NCI-H1105 (cell line): ENCODE measurements at regions not wholly inside any gene's neighbourhood (a gene's known extent, or its start where the extent isn't known, plus 50 kb on each side); places are given as distances from the start of the nearest gene placed in this dataset.
"Not testable (repeated sequence)": the region's sequence is repeated elsewhere in the genome, so short reads cannot be mapped to it uniquely, and the experiment has no call there.

Source experiments
- DNase-seq: peaks from one replicate; lab custom pipeline; 2025; lab: John Stamatoyannopoulos, UW

DNA sequence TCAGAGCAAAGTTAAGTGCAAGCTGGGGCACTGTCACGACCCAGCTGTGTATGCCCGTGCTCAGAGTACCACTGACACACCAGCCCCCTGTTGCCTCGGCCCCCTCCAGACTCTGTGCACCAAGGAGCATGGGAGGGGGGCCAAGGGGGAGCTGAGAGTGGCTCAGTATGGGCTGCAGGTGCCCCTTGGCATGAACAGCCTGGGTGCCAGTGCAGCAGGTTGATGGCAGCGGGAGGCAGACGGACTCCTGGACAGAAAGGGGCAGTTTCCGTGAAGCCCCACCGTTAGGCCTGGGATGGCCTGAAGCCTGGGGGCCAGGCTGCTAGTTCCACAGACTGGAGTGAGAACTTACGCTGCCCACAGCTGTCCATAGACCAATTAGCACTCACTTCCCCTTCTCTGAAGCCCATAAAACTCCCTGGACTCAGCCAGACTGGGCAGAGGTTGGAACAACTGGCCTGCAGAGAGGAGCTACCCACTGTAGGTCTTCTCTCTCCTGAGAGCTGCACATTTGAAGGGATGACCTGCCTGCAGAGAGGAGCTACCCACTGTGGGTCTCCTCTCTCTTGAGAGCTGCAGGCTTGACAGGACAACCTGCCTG lies 182.8 kb downstream of the DEPDC1B start:
- DNase-seq, result no peak

DNA sequence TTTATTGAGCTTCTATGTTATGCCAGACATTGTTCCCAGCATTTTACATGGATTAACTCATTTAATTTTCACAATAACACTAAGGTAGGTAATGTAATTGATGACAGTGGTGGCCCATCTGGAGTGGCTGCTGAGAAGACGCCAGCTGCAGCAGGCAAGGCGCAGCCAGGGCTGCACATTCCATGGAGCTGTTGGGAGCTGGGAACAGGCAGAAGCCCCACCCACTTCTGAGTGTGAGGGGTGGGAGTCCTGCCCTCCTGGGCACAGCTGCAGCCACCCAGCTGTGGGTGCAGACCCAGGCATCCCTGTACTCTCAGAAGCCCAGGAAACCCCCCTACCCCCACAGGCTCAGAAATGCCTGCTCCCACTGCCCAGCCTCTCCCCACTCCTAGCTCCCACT lies 183.3 kb downstream of the DEPDC1B start:
- DNase-seq, result no peak

DNA sequence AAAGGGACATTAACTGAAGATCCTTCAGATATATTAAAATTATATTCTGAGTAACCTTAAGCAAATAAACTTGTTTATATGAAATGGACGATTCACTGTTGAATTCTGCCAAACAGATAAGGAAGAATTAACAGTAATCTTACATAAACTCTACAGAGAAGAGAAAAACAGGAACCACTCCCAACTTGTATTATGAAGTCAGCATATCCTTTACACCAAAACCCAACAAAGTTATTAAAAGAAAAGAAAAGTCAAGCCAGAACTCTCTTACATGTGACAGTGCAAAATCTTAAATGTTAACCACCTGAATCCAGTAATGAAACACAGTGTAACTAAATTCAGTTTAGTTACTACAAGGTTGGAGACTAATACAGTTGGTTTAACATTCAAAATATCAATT lies 185.8 kb downstream of the DEPDC1B start:
- no peak for DNase-seq

DNA sequence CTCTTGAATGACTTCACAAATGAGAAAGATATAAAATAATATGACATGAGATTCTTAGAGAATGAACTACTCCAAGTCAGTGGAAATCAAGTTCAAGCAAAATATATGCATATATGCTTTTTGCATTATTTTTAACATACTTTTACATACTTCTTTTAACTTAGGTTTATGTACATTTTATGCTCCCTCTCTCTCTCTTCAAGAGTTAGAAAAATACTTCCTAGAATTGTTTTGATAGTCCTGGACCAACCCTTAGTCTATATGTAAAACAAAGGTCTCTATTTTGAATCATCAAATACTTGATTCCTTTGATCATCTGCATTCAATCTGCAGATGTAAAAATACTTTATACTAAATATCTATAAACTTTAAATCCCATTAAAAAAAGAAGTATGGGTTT lies 187.8 kb downstream of the DEPDC1B start:
- no peak for DNase-seq

DNA sequence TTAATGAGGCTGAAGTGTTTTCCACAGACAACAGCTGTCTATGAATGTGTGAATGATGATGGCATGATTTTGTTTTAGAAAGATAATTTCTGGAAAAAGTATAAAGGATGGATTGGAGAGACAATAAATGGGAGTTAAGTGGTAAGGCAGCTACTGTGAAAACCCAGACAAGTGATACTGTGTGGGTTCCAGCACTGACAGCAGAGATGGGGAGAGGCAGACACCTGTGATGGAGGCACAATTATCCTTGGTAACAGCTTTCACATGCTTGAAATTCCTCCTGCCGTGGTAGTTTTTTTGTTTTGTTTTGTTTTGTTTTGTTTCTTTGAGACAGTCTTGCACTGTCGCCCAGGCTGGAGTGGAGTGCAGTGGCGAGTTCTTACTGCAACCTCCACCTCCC lies 189.3 kb downstream of the DEPDC1B start:
- no peak for DNase-seq

DNA sequence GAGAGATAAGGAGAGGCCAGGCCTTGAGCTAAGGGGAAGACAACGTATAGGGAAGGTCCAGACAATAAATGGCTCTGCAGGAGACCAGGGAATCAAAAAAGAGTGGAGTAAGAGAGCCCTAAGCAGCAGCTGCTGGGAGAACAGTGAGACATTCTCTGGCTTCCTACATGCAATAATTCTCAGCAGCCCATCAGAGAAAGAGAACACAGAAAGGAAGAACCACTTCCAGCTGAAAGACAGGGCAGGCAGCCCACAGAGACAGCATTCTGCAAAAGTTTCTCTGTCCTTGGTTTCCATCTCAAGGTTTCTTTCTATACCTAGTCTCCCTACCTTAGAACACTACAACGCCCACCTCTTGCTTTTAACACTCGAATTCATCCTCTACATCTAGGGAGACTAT lies 189.9 kb downstream of the DEPDC1B start:
- no peak for DNase-seq

DNA sequence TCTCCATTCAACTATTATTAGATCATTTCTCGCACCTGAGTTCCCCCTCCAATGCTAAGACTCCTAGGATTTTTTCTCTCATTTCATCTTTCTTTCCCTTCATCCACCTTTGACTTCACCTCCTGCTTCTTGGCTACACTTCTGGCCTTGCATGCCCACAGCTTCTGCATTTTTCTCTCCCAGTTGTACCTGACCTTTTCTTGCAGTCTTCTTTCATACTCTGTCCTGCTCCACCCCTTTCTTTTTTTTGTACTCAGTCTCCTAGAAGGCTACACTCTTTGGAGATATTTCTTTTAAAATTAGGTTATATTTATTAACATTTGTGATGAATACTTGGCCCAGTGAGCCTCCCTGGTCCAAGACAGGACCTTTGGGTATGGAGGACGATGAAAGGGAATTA lies 190.4 kb downstream of the DEPDC1B start:
- DNase-seq, result no peak

DNA sequence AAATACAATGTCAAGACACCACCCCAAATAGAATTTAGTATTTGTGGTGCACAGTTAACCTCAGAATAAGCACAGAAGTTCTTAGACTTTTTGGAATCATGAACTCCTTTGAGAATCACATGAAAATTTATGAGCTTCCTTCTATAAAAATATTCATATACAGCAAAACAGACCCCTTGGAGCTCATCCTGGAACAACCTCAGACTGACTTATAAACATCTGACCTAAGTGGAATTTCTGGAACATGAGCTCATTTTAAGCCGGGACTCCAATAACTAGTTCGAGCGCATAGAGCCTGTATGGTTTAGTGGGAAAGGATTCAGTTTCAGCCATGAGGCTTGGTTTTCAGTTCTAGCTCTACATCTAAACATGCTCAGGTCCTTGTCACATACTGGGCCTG lies 192.3 kb downstream of the DEPDC1B start:
- no peak for DNase-seq

DNA sequence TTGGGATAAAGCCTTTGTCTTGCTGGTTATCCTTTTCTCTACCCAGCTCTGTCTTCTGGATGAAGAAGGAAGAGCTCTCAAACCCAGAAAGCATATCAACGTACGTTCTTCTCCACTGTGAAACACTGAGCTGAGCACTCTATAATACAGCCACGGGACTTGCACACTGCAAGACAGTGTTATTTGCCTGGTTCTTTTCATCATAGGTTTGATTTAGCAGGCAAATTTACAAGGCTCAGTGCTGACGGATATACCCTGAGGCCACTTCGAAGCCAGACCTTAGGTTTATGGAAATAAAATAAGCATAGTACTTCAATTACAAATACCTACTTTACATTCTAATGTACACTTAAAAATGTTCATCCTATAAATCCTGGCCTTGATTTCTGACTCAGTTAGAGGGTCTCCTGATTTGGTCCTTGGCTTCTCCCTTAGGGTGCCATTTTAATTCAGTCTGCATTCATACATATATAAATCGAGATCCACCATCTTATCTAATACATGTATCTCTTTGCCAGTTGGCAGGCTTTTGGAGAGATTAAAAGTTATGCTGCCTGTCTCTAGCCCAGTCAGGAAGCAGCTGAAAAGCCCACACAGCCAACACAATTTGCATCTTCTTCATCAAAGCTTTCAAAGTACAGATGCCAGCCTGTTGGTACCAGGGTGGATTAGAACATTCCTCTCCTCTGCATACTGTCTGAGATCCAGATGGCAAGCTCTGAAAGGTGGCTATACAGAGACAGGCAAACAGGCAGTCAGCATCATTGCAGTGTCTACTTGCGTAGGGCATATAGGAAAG lies 194.4 kb downstream of the DEPDC1B start:
- no peak for DNase-seq

DNA sequence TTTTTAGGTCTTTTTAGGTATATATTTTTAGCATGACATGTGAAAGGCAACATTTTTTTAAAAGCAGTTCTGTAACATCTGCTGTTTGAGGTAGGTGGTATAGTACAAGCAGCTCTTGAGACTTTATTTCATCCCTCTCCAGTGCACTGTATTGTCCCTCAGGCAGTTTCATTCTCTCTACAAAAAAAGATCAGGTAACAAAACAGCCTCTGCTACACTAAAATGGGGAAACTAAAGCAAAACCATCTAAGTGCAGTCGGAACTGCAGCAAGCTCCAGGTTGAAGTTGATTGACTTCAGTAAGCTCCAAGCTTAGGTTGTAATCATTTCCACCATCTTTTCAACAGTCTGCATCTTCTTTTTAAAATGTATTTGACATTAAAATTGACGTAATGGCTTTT lies 195.6 kb downstream of the DEPDC1B start:
- DNase-seq, result no peak

DNA sequence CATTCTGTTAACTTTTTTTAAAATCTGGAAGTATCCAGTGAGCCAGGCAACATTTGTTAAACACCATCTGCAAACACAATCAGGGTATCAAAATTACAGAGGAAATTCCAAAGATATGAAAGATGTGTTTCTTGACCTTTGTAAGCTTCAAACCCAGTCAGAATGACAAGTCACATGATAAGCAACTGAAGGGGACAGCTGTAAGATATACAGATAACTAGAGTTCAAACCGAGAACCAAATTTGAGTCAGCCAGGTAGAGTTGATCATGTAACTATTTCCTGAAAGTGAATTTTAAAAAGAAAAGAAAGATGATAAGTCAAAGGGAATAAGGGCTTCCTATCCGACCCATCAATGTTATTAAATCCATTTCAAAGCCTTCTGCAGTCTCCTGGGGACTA lies 196.2 kb downstream of the DEPDC1B start:
- DNase-seq, result no peak

DNA sequence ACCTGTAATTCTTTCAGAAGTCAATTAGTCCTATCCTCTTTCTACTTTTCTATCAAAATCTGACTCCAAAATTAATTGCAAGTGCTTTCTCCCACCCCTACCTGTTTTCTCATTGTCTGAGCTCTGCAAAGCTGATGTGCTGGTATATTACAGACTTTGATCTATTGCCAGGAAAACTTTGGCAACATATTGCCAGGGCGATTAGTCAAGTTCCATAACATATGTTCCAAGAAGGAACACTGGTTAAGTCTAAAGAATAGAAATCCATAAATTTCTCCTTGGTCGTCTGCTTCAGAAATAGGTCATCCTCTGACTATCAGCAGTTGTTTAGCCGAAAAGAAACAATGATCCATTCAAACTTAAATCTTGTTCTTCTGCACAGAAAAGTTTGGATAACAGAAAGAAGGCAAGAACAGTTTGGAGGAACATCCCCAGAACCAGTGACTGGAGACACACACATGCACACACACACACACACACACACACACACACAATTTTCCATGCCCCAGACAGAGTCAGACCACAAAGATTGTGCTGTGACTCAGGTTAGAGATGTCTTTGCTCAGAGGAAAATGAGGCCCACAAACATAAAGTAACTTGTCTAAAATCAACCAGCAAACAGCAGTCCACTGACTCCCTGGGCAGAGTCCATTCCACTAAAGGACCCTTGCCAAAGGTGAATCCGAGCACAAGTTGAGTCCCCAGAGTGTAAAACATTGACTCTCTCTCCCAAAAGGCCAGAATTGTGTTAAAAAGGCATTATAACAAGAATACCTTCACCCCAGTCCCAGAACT lies 202.1 kb downstream of the DEPDC1B start:
- no peak for DNase-seq

DNA sequence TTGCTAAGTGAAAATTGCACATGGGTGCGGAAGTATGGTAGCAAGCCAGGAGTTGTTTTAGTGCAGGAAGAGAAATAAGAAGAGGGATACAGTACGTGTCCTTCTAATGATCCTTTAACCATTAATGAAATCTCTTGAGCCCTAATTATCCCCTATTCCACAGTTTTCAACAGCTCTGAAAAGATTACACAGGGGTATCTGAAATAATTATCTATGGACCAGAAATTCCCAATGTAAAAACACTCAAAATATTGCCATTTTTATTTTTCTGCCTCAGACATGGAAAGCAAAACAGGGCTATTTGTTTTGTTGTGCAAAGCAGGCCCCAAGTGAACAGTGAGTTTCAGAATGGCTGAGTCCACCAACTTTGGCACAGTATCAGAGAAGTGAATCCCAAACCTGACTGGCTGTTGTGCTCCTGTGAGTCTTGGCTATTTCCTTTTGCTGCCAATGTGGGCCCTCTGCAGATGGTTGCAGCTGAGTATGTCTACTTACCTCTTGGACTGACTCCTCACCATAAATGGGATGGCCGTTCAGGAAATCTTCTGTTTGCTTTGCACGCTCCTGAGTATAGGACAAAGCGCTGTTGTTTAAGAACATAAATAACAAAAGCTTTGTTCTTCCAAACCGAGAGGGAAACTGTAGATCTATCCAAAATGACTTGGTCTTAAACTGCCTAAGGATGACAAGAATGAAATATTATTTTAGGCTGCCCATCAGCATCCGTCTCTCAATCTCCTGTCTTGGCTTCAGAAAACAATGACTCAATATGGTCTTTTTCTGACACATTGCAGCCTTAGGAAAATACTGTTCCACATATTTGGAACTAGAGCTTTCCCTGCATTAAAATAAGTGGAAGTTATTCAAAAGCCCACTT lies 204.1 kb downstream of the DEPDC1B start:
- no peak for DNase-seq

DNA sequence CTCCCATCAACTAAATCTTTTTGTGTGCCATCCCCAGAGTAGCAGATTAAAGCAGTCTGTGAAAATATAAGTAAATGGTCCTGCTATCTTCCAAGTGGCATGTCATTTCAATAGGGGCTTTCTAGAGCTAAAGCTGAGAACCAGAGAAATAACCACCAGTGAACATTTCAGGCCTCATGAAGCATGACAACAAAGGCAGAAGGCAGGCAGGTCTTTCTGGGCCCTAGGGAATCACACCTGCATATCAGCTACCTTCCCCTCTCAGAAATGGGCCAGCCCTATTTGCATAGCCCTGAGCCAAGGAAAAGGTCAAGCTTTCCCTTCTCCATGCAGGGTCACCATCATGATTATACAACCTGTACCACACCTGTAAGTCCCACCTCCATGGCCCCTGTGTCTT lies 205.3 kb downstream of the DEPDC1B start:
- no peak for DNase-seq

DNA sequence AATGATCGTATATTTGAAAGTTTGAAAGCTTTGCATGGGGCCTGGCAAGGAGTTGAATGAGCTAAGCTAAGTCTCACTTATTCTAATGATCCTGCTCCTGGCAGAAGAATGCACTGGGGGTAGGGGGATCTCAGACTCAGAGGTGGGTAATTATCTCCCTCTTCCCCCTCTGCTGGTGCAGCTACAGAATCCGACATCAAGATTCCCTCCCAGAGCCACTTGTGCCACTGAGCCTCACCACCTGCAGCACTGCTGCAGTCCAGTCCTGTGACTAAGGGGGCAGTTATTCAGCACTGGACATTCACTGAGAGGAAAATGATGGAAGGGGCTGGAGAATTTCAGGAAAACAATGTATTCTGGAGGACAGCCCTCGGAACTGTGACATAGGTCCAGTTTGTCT lies 205.8 kb downstream of the DEPDC1B start:
- no peak for DNase-seq

DNA sequence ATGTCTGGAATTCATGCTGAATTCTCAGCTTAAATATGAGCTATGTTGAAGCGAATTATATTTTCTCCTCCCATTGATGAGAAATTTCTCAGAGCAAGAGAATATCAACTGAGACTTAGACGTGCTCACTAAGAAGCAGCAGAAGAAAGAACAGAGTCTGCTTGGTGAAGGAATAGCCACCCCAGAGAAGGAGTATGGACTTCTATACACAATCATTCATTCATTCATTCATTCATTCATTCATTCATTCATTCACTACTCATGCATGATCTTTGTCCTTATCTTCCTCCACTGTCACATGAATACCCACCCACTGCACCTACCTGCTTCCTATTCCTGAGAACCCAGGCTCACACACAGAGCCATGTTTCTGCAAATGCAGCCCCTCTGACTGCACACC lies 206.6 kb downstream of the DEPDC1B start:
- DNase-seq, result no peak

DNA sequence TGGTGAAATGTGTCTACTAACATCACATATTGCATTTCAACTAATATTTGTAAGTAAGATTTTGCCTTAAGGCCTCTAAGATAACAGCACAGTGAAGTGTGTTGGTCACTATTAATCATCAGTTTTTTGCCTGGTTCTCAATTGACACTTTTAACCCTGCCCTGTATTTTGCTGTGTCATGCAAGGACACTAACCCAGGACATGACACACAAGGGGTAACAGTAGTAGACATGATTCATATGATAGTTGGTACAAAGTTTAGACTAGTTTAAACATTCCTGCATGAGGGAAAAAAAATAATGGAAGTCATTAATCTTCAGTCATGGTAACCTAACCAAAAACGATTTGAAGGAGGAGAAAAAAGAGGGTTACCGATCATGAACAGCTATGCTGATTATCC lies 207.0 kb downstream of the DEPDC1B start:
- no peak for DNase-seq

DNA sequence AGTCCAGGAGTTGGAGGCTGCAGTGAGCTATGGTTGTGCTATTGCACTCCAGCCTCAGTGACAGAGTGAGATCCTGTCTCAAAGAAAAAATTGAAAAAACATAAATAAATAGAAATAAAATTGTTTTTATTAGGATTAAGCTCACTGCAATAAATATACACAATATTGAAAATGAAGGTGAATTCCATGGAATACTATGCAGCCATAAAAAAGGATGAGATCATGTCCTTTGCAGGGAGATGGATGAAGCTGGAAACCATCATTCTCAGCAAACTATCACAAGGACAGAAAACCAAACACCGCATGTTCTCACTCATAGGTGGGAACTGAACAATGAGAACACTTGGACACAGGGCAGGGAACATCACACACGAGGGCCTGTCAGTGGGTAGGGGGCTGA lies 207.6 kb downstream of the DEPDC1B start:
- not testable (repeated sequence) for DNase-seq

DNA sequence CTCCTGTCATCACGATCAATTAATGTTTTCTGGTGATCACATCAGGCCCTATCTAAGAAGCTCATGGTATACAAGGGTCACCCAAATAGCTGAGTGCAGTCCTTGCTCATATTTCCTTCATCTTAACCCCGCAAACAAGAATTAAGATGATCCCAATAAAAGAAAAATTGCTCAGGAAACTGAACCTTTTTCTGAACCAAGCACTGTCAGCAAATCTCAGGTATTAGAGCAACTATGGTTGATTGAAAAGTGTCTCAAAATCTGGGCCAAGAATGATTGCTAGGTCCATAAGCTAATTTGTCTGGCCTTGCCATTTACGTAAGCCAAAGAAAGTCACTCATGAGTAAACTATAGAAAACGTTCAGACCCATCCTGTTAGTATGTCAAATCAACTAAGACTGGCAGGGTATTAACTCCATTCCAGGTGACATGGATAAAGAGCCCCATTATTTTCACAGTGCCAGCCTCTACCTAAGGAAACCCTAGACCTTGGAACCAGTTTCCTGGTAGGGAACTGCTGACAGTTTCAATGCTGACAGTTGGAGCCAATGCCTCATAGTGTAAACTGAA lies 209.3 kb downstream of the DEPDC1B start:
- DNase-seq, result no peak

DNA sequence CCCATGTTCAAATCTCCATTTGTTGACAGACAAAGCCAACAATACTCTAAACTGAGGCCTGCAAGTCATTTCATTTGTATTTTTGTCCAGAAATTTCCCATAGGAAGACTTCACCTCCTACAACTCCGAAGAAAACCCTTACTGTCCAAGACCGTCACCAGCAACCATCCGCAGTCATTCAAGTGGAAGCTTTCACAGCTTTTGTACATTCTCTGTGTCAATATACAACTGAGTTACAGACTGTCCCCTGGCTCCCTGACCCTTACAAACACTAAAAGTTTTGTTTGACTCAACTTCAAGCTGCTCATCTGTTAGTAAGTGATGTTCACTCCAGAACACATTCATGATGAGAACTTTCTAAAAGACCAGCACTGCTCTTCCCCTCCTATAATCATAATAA lies 210.1 kb downstream of the DEPDC1B start:
- DNase-seq, result no peak

DNA sequence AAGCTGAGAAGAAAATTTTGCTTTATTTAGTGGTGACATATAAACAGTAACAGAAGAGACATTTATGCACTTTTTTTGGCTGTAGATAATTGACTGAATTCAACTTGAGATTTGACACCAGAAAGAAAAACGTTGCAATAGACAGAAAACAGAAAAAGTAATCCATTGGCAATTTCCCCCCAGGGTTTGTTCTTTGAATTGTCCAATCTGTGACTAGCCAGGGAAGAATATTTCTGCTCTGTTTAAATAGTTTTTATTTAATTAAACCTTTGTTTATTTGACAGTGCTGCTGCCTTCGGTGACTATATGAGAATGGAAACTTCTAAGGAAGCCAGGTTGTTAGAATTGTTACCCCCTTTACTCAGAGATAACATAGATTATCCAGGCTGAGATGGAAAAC lies 210.6 kb downstream of the DEPDC1B start:
- no peak for DNase-seq
